K562 (cell line): ENCODE measurements at regions not wholly inside any gene's neighbourhood (a gene's known extent, or its start where the extent isn't known, plus 50 kb on each side); places are given as distances from the start of the nearest gene placed in this dataset.

Experiments
- ATAC-seq: fragments of 200-7000 bp; cut with Tn5 transposase; 3 replicates; pipeline ENCODE4 v1.9.1; 2020; ENCODE audit warnings: moderate library complexity
- BruUV-seq: library from RNA; stranded (reverse); fragments of 400-500 nt; replicated peaks from 2 replicates; lab custom pipeline; 2021; lab: Mats Ljungman, UMichigan
- CTCF ChIA-PET: fragments of 300-600 bp; formaldehyde crosslinking; extraction: SDS; loops from one replicate; lab custom pipeline; 2021; ENCODE audit warnings: low intra/inter-chr PET ratio; lab: Yijun Ruan, JAX
- POLR2A ChIA-PET: fragments of 300-600, 350-650 bp; sonication (Branson Sonifier 250); formaldehyde crosslinking; extraction: SDS; loops from one replicate; lab custom pipeline; 2021; ENCODE audit warnings: antibody characterized with exemption, inconsistent platforms; lab: Yijun Ruan, JAX
- DNase-seq, 4 experiments: peaks; one replicate each; pipeline versions ENCODE4 v3.0.0 to v3.0.0-alpha.2; 2011 to 2018; ENCODE audit warnings: low spot score in 3 of 4, mixed read lengths in 3 of 4; ENCODE audit errors: extremely low read depth in 1 of 4
- FAIRE-seq: peaks from 2 replicates; lab custom pipeline; 2011; peaks lifted over from hg19 to GRCh38; lab: Jason Lieb, UNC
- H2AFZ ChIP-seq: 2 replicates; pipeline ENCODE4 v1.6.0; 2011; ENCODE audit warnings: low read depth, low read length, control low read depth, inconsistent platforms
- H3K27ac ChIP-seq: fragments of 200-600 bp; 3 replicates; pipeline ENCODE4 v1.8.0; 2011; ENCODE audit warnings: low read depth, mild to moderate bottlenecking, control low read depth, inconsistent platforms, low read length, moderate library complexity, mixed read lengths; ENCODE audit errors: extremely low read depth
- H3K27me3 ChIP-seq, 2 experiments: fragments of 300-600 bp in 1 of 2; 2 replicates in 1 of 2; 3 replicates in 1 of 2; pipeline versions ENCODE4 v1.6.0 to v1.8.0; 2011; ENCODE audit warnings: inconsistent platforms in 2 of 2, low read length in 2 of 2, mild to moderate bottlenecking in 1 of 2, mixed read lengths in 1 of 2, moderate library complexity in 1 of 2; ENCODE audit not compliant: control insufficient read depth in 2 of 2, insufficient read depth in 2 of 2
- H3K36me3 ChIP-seq: fragments of 300-600 bp; 3 replicates; pipeline ENCODE4 v1.8.0; 2011; ENCODE audit warnings: mild to moderate bottlenecking, low read length, inconsistent platforms; ENCODE audit not compliant: control insufficient read depth, insufficient read depth
- H3K4me1 ChIP-seq, 2 experiments: fragments of 200-600 bp in 1 of 2; replicated peaks in 1 of 2; 2 replicates in 1 of 2; 3 replicates in 1 of 2; pipeline versions ENCODE4 v1.5.1 to v1.8.0; 2011; ENCODE audit warnings: inconsistent platforms in 2 of 2, low read length in 2 of 2, mild to moderate bottlenecking in 1 of 2, mixed read lengths in 1 of 2, moderate library complexity in 1 of 2; ENCODE audit not compliant: control insufficient read depth in 2 of 2, insufficient read depth in 2 of 2
- H3K4me2 ChIP-seq: 2 replicates; pipeline ENCODE4 v1.6.1; 2011; ENCODE audit warnings: low read length, control low read depth, inconsistent platforms, mixed read lengths; ENCODE audit not compliant: insufficient read depth
- H3K4me3 ChIP-seq: fragments of 200-600 bp; sonication (generic), shearing (Covaris generic); 2 replicates; pipeline ENCODE4 v1.5.1; 2016; ENCODE audit warnings: control low read depth, inconsistent platforms
- H3K79me2 ChIP-seq: fragments of 200-600 bp; 3 replicates; pipeline ENCODE4 v1.8.0; 2011; ENCODE audit warnings: low read length, inconsistent platforms; ENCODE audit not compliant: control insufficient read depth, insufficient read depth
- H3K9ac ChIP-seq, 2 experiments: 2 replicates each; pipeline versions ENCODE4 v1.6.0 to v1.6.1; 2011; ENCODE audit warnings: low read depth in 2 of 2, low read length in 2 of 2, control low read depth in 1 of 2, inconsistent platforms in 1 of 2, mild to moderate bottlenecking in 1 of 2, mixed read lengths in 1 of 2; ENCODE audit not compliant: insufficient read depth in 1 of 2
- H3K9me1 ChIP-seq: one replicate; pipeline ENCODE4 v1.6.0; 2011; ENCODE audit warnings: inconsistent platforms, mild to moderate bottlenecking, low read length, moderate library complexity; ENCODE audit not compliant: control insufficient read depth, insufficient read depth
- H3K9me3 ChIP-seq: replicated peaks from 2 replicates; pipeline ENCODE4 v1.5.1; 2011; ENCODE audit warnings: low read depth, low read length, inconsistent platforms; ENCODE audit not compliant: control insufficient read depth, insufficient read depth
- H4K20me1 ChIP-seq: replicated peaks from 2 replicates; pipeline ENCODE4 v1.6.1; 2011; ENCODE audit warnings: low read length, inconsistent platforms, mixed read lengths; ENCODE audit not compliant: control insufficient read depth, insufficient read depth
- BMI1 ChIP-seq: fragments of 150-350 bp; IDR thresholded peaks from 2 replicates; pipeline ENCODE4 v1.6.1; 2014; ENCODE audit warnings: low read length
- HSF4 ChIP-seq: fragments of 250-450 bp; sonication (Bioruptor Pico); IDR thresholded peaks from 2 replicates; pipeline ENCODE4 v2.1.2; 2022; ENCODE audit warnings: mild to moderate bottlenecking, moderate library complexity, borderline replicate concordance
- MBD1 ChIP-seq: fragments of 250-450 bp; sonication (Bioruptor Pico); IDR thresholded peaks from 2 replicates; pipeline ENCODE4 v1.8.0; 2022; ENCODE audit warnings: inconsistent platforms
- MEIS2 ChIP-seq: fragments of 450-650 bp; IDR thresholded peaks from 2 replicates; pipeline ENCODE4 v1.6.1; 2014; ENCODE audit warnings: mild to moderate bottlenecking; ENCODE audit not compliant: partially characterized antibody
- NFXL1 ChIP-seq: fragments of 450-650 bp; formaldehyde crosslinking; IDR thresholded peaks from 2 replicates; pipeline ENCODE4 v1.4.0; 2021; ENCODE audit warnings: mild to moderate bottlenecking
- PRDM10 ChIP-seq: fragments of 450-650 bp; IDR thresholded peaks from 2 replicates; pipeline ENCODE4 v1.6.1; 2018; ENCODE audit not compliant: partially characterized antibody
- SMC3 ChIP-seq: conservative IDR thresholded peaks from 2 replicates; pipeline ENCODE4 v1.6.1; 2011; ENCODE audit warnings: low read depth, low read length, improper control_type of control experiment; ENCODE audit not compliant: insufficient read depth
- TEAD4 ChIP-seq, 2 experiments: sonication (generic) in 1 of 2; formaldehyde crosslinking in 1 of 2; IDR thresholded peaks; 2 replicates each; pipeline versions ENCODE4 v1.6.1 to v1.8.0; 2012 to 2022; ENCODE audit warnings: borderline replicate concordance in 1 of 2, inconsistent platforms in 1 of 2, low read length in 1 of 2, mild to moderate bottlenecking in 1 of 2, missing genetic modification reagents in 1 of 2
- ZNF398 ChIP-seq: fragments of 250-450 bp; sonication (Bioruptor Pico); IDR thresholded peaks from 2 replicates; pipeline ENCODE4 v1.8.0; 2021; ENCODE audit warnings: moderate library complexity, mild to moderate bottlenecking, inconsistent platforms
- ZNF77 ChIP-seq: fragments of 250-450 bp; sonication (Bioruptor Pico); IDR thresholded peaks from 2 replicates; pipeline ENCODE4 v1.5.0; 2020
- WGBS: fragments of 100-300 bp; shearing (Covaris generic); methylation state at CpG from one replicate; pipeline ENCODE4 v1.1.6; 2016; ENCODE audit warnings: low coverage, mixed read lengths; ENCODE audit not compliant: insufficient coverage; ENCODE audit errors: missing lambda C conversion rate; 5-methylcytosine and 5-hydroxymethylcytosine counted together
- in situ Hi-C: fragments of 300-500 bp; cut with MboI; formaldehyde crosslinking; loops from 4 replicates; pipeline ENCODE4 v1.15.0; 2018; ENCODE audit warnings: inconsistent platforms, mixed read lengths
- intact Hi-C: fragments of 100-400 bp; cut with micrococcal nuclease; formaldehyde crosslinking; loops from 2 replicates; pipeline ENCODE4 v1.14.2; 2022

GRCh38 chr2:235394278-235394828 lies 99.5 kb upstream of the AGAP1 start:
- FAIRE-seq (peak; percentile 23), ATAC-seq (peak; percentile 94), DNase-seq (peak in 1 of 4 experiments; percentile 41)
- intact Hi-C loops (no loop called here), in situ Hi-C loops (no loop called here)
- ChIA-PET CTCF (no interaction called here), POLR2A (interaction anchor here (2.0 kb wide), 1 partner anchor 8 kb away, joined by 4 read pairs; no protein-coding TSS in a partner anchor)
- WGBS = 8% methylated on average over 11 of the region's 12 CpGs
- Histone ChIP-seq H3K4me1 (no peaks in the 10 kb centered on the region; a peak in 2 of 5 replicates), H3K36me3 (no peaks in the 10 kb centered on the region), H3K4me2 (peak overlapping the region; percentile 27; the same call in 1 of the 2 replicates), H3K27me3 (peaks cover 9 to 36% of the 10 kb centered on the region in 2 experiments), H3K9ac (no peak overlapping the region), H2AFZ (peak overlapping the region; percentile 56; the same call in 1 of the 2 replicates), H3K4me3 (no peak overlapping the region), H3K9me1 (no peaks in the 10 kb centered on the region), H3K27ac (no peak overlapping the region), H3K9me3 (no peaks in the 10 kb centered on the region), H3K79me2 (no peaks in the 10 kb centered on the region), H4K20me1 (no peaks in the 10 kb centered on the region)
- BruUV-seq = no TSS peak
- TF ChIP-seq MBD1 (CRISPR knock-in tag) = no peak
- TF ChIP-seq NFXL1 (CRISPR knock-in tag) = no peak
- no peak for TF ChIP-seq MEIS2
- TF ChIP-seq BMI1 = no peak
- no peak for TF ChIP-seq ZNF77 (CRISPR knock-in tag)
- TF ChIP-seq SMC3 = no peak
- TF ChIP-seq TEAD4 (IDR thresholded peaks at IDR 0.05; ENCODE audit: low read length) = peak; percentile 18; the same call in 1 of the 2 replicates
- TF ChIP-seq TEAD4 (CRISPR knock-in tag; IDR thresholded peaks at IDR 0.05; ENCODE audit: borderline replicate concordance) = no peak
- TF ChIP-seq ZNF398 = no peak
- no peak for TF ChIP-seq HSF4 (CRISPR knock-in tag)
- no peak for TF ChIP-seq PRDM10
